ENCODE measurements at regions not wholly inside any gene's neighbourhood (a gene's known extent, or its start where the extent isn't known, plus 50 kb on each side); places are given as distances from the start of the nearest gene placed in this dataset.

GRCh38 chr9:16170119-16170518, 617.3 kb downstream of the CCDC171 start:
- no peak for TF ChIP-seq CTCF (IDR thresholded peaks at IDR 0.05)
- no peaks in the 10 kb centered on the region for H3K4me1 ChIP-seq (ENCODE audit: control insufficient read depth in 1 of 2, insufficient read depth in 1 of 2, low read depth in 1 of 2, low read length in 1 of 2)
- H3K27ac ChIP-seq, result no peak overlapping the region

GRCh38 chr9:16171911-16172310, 619.1 kb downstream of the CCDC171 start:
- H3K27ac ChIP-seq, result no peak overlapping the region
- H3K36me3 ChIP-seq, result no peaks in the 10 kb centered on the region
- H3K9me3 ChIP-seq, result no peaks in the 10 kb centered on the region
- H3K27me3 ChIP-seq, result peaks cover 4% of the 10 kb centered on the region
- no peak for TF ChIP-seq CTCF (IDR thresholded peaks at IDR 0.05)
- no peaks in the 10 kb centered on the region for H3K4me1 ChIP-seq (ENCODE audit: control insufficient read depth in 1 of 2, insufficient read depth in 1 of 2, low read depth in 1 of 2, low read length in 1 of 2)
- H3K4me3 ChIP-seq (ENCODE audit: low read depth in 1 of 2, low read length in 1 of 2), result no peak overlapping the region

More at GRCh38 chr9:16170119-16170518, 617.3 kb downstream of the CCDC171 start:
- no peak overlapping the region for H3K4me3 ChIP-seq (ENCODE audit: low read depth in 1 of 2, low read length in 1 of 2)
- no peaks in the 10 kb centered on the region for H3K9me3 ChIP-seq
- peaks cover 4% of the 10 kb centered on the region for H3K27me3 ChIP-seq
- no peaks in the 10 kb centered on the region for H3K36me3 ChIP-seq

- TF ChIP-seq CTCF (IDR thresholded peaks at IDR 0.05), result no peak
- H3K27me3 ChIP-seq, result peaks cover 4% of the 10 kb centered on the region
- H3K4me1 ChIP-seq (ENCODE audit: control insufficient read depth in 1 of 2, insufficient read depth in 1 of 2, low read depth in 1 of 2, low read length in 1 of 2), result no peaks in the 10 kb centered on the region
Measured at GRCh38 chr9:16172796-16173195, 620.0 kb downstream of the CCDC171 start.

GRCh38 chr9:16174915-16175314, 622.1 kb downstream of the CCDC171 start:
- no peaks in the 10 kb centered on the region for H3K9me3 ChIP-seq
- no peak overlapping the region for H3K4me3 ChIP-seq (ENCODE audit: low read depth in 1 of 2, low read length in 1 of 2)
- no peaks in the 10 kb centered on the region for H3K4me1 ChIP-seq (ENCODE audit: control insufficient read depth in 1 of 2, insufficient read depth in 1 of 2, low read depth in 1 of 2, low read length in 1 of 2)
- H3K27me3 ChIP-seq, result peaks cover 4% of the 10 kb centered on the region
- H3K27ac ChIP-seq, result no peak overlapping the region
- TF ChIP-seq CTCF (IDR thresholded peaks at IDR 0.05), result no peak
- H3K36me3 ChIP-seq, result no peaks in the 10 kb centered on the region

More at GRCh38 chr9:16172796-16173195, 620.0 kb downstream of the CCDC171 start:
- no peak overlapping the region for H3K4me3 ChIP-seq (ENCODE audit: low read depth in 1 of 2, low read length in 1 of 2)
- no peaks in the 10 kb centered on the region for H3K9me3 ChIP-seq
- no peaks in the 10 kb centered on the region for H3K36me3 ChIP-seq
- no peak overlapping the region for H3K27ac ChIP-seq

GRCh38 chr9:16175461-16175860, 622.6 kb downstream of the CCDC171 start:
- Histone ChIP-seq H3K36me3 (no peaks in the 10 kb centered on the region), H3K9me3 (no peaks in the 10 kb centered on the region), H3K27ac (no peak overlapping the region), H3K4me3 (ENCODE audit: low read depth in 1 of 2, low read length in 1 of 2) (no peak overlapping the region), H3K4me1 (ENCODE audit: control insufficient read depth in 1 of 2, insufficient read depth in 1 of 2, low read depth in 1 of 2, low read length in 1 of 2) (no peaks in the 10 kb centered on the region), H3K27me3 (peaks cover 3% of the 10 kb centered on the region)
- TF ChIP-seq CTCF (IDR thresholded peaks at IDR 0.05), result no peak

GRCh38 chr9:16178294-16178693, 625.5 kb downstream of the CCDC171 start:
- no peaks in the 10 kb centered on the region for H3K36me3 ChIP-seq
- no peaks in the 10 kb centered on the region for H3K4me1 ChIP-seq (ENCODE audit: control insufficient read depth in 1 of 2, insufficient read depth in 1 of 2, low read depth in 1 of 2, low read length in 1 of 2)
- no peaks in the 10 kb centered on the region for H3K9me3 ChIP-seq
- no peak for TF ChIP-seq CTCF (IDR thresholded peaks at IDR 0.05)
- H3K4me3 ChIP-seq (ENCODE audit: low read depth in 1 of 2, low read length in 1 of 2), result no peak overlapping the region
- H3K27me3 ChIP-seq, result no peaks in the 10 kb centered on the region
- no peak overlapping the region for H3K27ac ChIP-seq

All from neutrophil (primary cell).